ENCODE measurements at regions not wholly inside any gene's neighbourhood (a gene's known extent, or its start where the extent isn't known, plus 50 kb on each side); places are given as distances from the start of the nearest gene placed in this dataset.

- TF ChIP-seq CEBPB (IDR thresholded peaks at IDR 0.05) (no peak), MAX (IDR thresholded peaks at IDR 0.05) (no peak), TEAD4 (IDR thresholded peaks at IDR 0.05) (no peak), EGR1 (IDR thresholded peaks at IDR 0.05) (no peak), TCF12 (IDR thresholded peaks at IDR 0.05; ENCODE audit: low read depth) (no peak), ZBTB7A (IDR thresholded peaks at IDR 0.05; ENCODE audit: low read depth) (no peak), YY1 (IDR thresholded peaks at IDR 0.05; ENCODE audit: low read depth) (no peak)
These were observed 142.0 kb upstream of the GMDS start for GRCh38 chr6:2387445-2387844.

GRCh38 chr6:2385471-2385983, 140.1 kb upstream of the GMDS start:
- TF ChIP-seq MAX (IDR thresholded peaks at IDR 0.05), result no peak
- TF ChIP-seq FOXM1 (IDR thresholded peaks at IDR 0.05; ENCODE audit: borderline replicate concordance, low read depth), result no peak
- no peak for TF ChIP-seq TAF1 (IDR thresholded peaks at IDR 0.05; ENCODE audit: low read depth)
- no peak for TF ChIP-seq EGR1 (IDR thresholded peaks at IDR 0.05)

DNA sequence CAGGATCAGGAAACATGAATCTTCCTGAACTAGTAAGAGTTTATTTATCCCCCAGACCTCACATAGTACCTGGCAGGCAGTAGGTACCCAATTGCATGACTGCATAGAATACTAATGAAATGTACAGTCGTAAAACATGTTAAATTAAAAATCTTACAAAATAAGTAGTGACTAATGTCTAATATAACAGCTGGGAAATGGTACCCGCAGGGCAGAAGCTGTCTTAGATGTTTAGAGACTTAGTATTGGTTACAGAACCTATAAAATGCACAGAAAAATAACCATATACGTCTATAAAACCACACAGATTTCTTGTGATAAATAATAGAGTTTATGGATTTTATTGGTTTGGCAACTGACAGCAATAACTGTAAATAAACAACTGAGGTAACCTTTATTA, 139.1 kb upstream of the GMDS start:
- TF ChIP-seq TEAD4 (IDR thresholded peaks at IDR 0.05) (no peak), TCF12 (IDR thresholded peaks at IDR 0.05; ENCODE audit: low read depth) (no peak), MAX (IDR thresholded peaks at IDR 0.05) (no peak), RAD21 (IDR thresholded peaks at IDR 0.05; ENCODE audit: low read depth) (no peak), FOXM1 (IDR thresholded peaks at IDR 0.05; ENCODE audit: borderline replicate concordance, low read depth) (no peak), REST (IDR thresholded peaks at IDR 0.05; ENCODE audit: low read depth) (no peak)

DNA sequence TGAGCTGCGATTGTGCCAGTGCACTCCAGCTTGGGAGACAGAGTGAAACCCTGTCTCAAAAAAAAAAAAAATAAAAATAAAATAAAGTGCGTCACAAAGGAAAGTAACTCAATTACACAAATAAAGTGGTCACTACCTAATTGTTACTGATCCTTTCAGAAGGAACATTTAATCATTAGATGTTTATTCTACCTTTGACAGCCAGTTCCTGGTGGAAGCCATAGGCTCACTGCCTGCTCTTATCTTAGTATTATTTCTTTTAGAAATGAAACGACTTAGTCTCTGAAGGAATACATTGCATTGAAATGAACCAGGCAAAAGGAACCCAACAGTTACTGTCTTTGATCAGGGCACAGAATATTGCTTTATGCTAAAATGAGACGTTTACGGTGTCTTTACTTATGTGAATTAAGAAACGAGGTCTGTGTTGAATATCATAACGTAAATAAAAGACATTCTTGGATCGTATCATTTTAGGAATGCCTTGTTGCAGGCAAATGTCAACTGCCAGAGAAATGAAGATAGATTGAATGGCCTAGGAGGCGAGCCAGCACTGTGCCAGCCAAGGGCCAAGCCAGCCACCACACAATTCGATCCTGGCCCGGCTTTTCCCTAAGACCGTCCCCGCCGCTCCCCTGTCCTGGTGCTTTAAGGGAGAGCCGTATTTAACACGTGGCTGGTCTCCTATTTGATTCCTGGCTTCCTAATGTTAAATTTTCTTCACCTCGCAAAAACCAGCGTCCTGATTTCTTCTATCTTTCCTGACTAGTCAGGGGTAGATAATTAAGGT, 136.7 kb upstream of the GMDS start:
- no peak for TF ChIP-seq NFIC (IDR thresholded peaks at IDR 0.05)
- TF ChIP-seq REST (IDR thresholded peaks at IDR 0.05; ENCODE audit: low read depth), result no peak
- no peak for TF ChIP-seq ZBTB7A (IDR thresholded peaks at IDR 0.05; ENCODE audit: low read depth)
- TF ChIP-seq TEAD4 (IDR thresholded peaks at IDR 0.05), result no peak
- no peak for TF ChIP-seq USF1 (IDR thresholded peaks at IDR 0.05)
- no peak for TF ChIP-seq CEBPB (IDR thresholded peaks at IDR 0.05)
- no peak for TF ChIP-seq FOXM1 (IDR thresholded peaks at IDR 0.05; ENCODE audit: borderline replicate concordance, low read depth)
- no peak for TF ChIP-seq TAF1 (IDR thresholded peaks at IDR 0.05; ENCODE audit: low read depth)
- no peak for TF ChIP-seq MAX (IDR thresholded peaks at IDR 0.05)
- TF ChIP-seq TCF12 (IDR thresholded peaks at IDR 0.05; ENCODE audit: low read depth), result no peak
- no peak for TF ChIP-seq RAD21 (IDR thresholded peaks at IDR 0.05; ENCODE audit: low read depth)
- TF ChIP-seq EGR1 (IDR thresholded peaks at IDR 0.05), result no peak
- no peak for TF ChIP-seq YY1 (IDR thresholded peaks at IDR 0.05; ENCODE audit: low read depth)
- TF ChIP-seq CREB1 (IDR thresholded peaks at IDR 0.05; ENCODE audit: low read depth), result no peak
- no peak for TF ChIP-seq EP300 (IDR thresholded peaks at IDR 0.05; ENCODE audit: borderline replicate concordance)

- TF ChIP-seq NFIC (IDR thresholded peaks at IDR 0.05) (no peak), YY1 (IDR thresholded peaks at IDR 0.05; ENCODE audit: low read depth) (no peak), MAX (IDR thresholded peaks at IDR 0.05) (no peak), EP300 (IDR thresholded peaks at IDR 0.05; ENCODE audit: borderline replicate concordance) (no peak), USF1 (IDR thresholded peaks at IDR 0.05) (no peak), EGR1 (IDR thresholded peaks at IDR 0.05) (no peak), TEAD4 (IDR thresholded peaks at IDR 0.05) (no peak), RAD21 (IDR thresholded peaks at IDR 0.05; ENCODE audit: low read depth) (no peak), CREB1 (IDR thresholded peaks at IDR 0.05; ENCODE audit: low read depth) (no peak), FOXM1 (IDR thresholded peaks at IDR 0.05; ENCODE audit: borderline replicate concordance, low read depth) (no peak), REST (IDR thresholded peaks at IDR 0.05; ENCODE audit: low read depth) (no peak), TAF1 (IDR thresholded peaks at IDR 0.05; ENCODE audit: low read depth) (no peak), TCF12 (IDR thresholded peaks at IDR 0.05; ENCODE audit: low read depth) (no peak), ZBTB7A (IDR thresholded peaks at IDR 0.05; ENCODE audit: low read depth) (no peak), CEBPB (IDR thresholded peaks at IDR 0.05) (no peak)
These were observed 133.7 kb upstream of the GMDS start for GRCh38 chr6:2378891-2379652.
